ENCODE measurements at regions not wholly inside any gene's neighbourhood (a gene's known extent, or its start where the extent isn't known, plus 50 kb on each side); places are given as distances from the start of the nearest gene placed in this dataset.

DNA sequence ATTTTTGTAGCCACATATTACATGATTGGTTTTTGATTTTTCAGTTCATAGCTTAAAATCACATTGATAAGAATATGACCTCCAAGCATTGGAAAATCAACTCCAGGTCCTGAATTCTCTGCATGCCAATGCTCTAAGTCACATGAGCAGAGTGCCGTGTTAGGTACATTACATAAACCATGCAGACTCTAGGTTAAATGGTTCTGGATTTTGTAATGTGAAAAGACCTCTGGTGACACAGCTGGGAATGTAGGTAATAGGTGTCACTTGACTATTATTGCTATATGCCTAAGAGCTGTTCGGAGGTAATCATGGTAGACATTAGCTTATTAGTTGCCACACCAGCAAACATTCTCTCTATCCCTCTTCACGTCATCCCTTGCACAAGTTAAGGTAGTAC lies 231.1 kb upstream of the SALL1 start:
- Histone ChIP-seq H3K4me1 (ENCODE audit: control insufficient read depth, insufficient read depth, low read length) (peaks cover 29% of the 10 kb centered on the region), H3K9ac (ENCODE audit: low read depth, low read length) (no peak overlapping the region), H3K27me3 (ENCODE audit: control insufficient read depth, insufficient read depth, low read length) (no peaks in the 10 kb centered on the region), H3K27ac (ENCODE audit: low read depth, low read length) (no peak overlapping the region), H3K36me3 (ENCODE audit: control insufficient read depth, insufficient read depth, low read length) (no peaks in the 10 kb centered on the region), H3K4me3 (ENCODE audit: low read depth, low read length) (no peak overlapping the region), H3K9me3 (ENCODE audit: control insufficient read depth, insufficient read depth, low read length) (no peaks in the 10 kb centered on the region)

DNA sequence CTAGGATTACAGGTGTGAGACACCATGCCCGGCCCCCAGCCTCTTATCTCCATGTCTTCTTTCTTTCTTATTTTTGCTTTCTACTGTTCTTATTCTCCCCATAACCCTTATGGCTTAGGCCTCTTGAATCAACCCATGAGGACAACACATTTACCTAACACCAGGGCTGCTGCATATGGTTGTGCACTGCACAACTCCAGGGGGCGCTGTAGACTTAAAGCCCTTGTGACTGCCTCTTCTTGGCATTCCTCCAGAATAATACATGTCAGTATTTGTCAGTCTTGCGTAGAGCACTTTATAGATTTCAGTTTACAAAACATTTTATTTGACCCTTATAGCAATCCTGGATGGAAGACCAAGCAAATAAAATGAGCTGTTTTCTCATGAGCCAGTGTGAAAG lies 225.0 kb upstream of the SALL1 start:
- no peaks in the 10 kb centered on the region for H3K36me3 ChIP-seq (ENCODE audit: control insufficient read depth, insufficient read depth, low read length)
- no peaks in the 10 kb centered on the region for H3K9me3 ChIP-seq (ENCODE audit: control insufficient read depth, insufficient read depth, low read length)
- H3K4me3 ChIP-seq (ENCODE audit: low read depth, low read length) = no peak overlapping the region
- H3K9ac ChIP-seq (ENCODE audit: low read depth, low read length) = no peak overlapping the region
- H3K4me1 ChIP-seq (ENCODE audit: control insufficient read depth, insufficient read depth, low read length) = no peaks in the 10 kb centered on the region
- no peaks in the 10 kb centered on the region for H3K27me3 ChIP-seq (ENCODE audit: control insufficient read depth, insufficient read depth, low read length)
- H3K27ac ChIP-seq (ENCODE audit: low read depth, low read length) = no peak overlapping the region

DNA sequence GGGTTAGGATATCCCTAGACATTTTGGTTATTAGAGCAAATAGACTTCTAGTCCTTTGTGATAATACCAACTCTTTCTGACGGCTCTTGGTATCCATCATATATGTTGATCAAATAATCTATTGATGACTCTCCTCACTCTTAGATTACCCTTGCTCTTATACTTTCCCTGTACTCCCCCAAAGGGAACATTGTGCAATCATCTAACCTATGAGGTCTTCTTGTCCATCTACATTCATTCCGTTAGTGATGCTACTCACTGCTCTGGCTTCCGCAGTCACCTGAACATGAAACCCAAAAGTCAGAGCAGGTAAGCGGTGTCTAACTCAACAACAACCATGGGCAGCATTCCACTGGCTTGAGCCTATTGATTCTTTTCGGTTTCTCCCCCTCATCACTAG lies 223.7 kb upstream of the SALL1 start:
- Histone ChIP-seq H3K4me1 (ENCODE audit: control insufficient read depth, insufficient read depth, low read length) (no peaks in the 10 kb centered on the region), H3K27me3 (ENCODE audit: control insufficient read depth, insufficient read depth, low read length) (no peaks in the 10 kb centered on the region), H3K9ac (ENCODE audit: low read depth, low read length) (no peak overlapping the region), H3K36me3 (ENCODE audit: control insufficient read depth, insufficient read depth, low read length) (no peaks in the 10 kb centered on the region), H3K9me3 (ENCODE audit: control insufficient read depth, insufficient read depth, low read length) (no peaks in the 10 kb centered on the region), H3K27ac (ENCODE audit: low read depth, low read length) (no peak overlapping the region), H3K4me3 (ENCODE audit: low read depth, low read length) (no peak overlapping the region)

DNA sequence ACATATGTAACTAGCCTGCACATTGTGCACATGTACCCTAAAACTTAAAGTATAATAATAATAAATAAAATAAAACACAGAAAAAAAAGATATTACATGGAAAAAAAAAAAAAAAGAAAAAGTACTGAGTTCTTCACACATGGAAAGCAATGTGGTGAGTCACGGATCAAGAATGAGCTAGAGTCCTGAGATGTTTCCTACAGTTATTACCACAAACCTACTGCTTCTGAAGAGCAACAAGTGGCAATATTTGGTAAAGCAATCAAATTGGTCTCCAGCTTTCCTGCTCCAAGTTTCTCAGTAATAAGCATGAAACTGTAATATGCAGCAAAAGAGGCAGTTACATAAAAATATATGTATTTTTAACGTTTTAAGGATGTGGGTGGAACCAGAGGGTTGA lies 223.3 kb upstream of the SALL1 start:
- H3K9me3 ChIP-seq (ENCODE audit: control insufficient read depth, insufficient read depth, low read length) = no peaks in the 10 kb centered on the region
- no peak overlapping the region for H3K27ac ChIP-seq (ENCODE audit: low read depth, low read length)
- H3K36me3 ChIP-seq (ENCODE audit: control insufficient read depth, insufficient read depth, low read length) = no peaks in the 10 kb centered on the region
- no peak overlapping the region for H3K4me3 ChIP-seq (ENCODE audit: low read depth, low read length)
- no peaks in the 10 kb centered on the region for H3K4me1 ChIP-seq (ENCODE audit: control insufficient read depth, insufficient read depth, low read length)
- H3K9ac ChIP-seq (ENCODE audit: low read depth, low read length) = no peak overlapping the region
- H3K27me3 ChIP-seq (ENCODE audit: control insufficient read depth, insufficient read depth, low read length) = no peaks in the 10 kb centered on the region

DNA sequence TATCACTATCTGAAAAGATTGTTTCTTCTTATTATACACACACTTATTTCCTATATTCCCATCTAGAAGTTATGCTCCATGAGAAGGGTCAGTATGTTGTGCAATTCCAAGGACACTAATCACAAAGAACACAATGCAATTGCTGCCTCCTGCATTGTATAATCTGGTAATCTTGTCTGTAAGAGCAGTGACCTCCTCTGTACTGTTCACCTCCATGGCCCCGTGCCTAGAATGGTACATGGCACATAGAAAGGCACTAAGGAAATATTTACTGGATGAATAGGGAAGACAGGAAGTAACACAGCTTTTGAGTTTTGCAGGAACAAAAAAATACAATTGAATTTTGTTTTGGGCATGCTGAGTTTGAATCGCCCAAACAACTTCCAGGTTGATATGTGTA lies 214.6 kb upstream of the SALL1 start:
- Histone ChIP-seq H3K9me3 (ENCODE audit: control insufficient read depth, insufficient read depth, low read length) (no peaks in the 10 kb centered on the region), H3K4me1 (ENCODE audit: control insufficient read depth, insufficient read depth, low read length) (no peaks in the 10 kb centered on the region), H3K9ac (ENCODE audit: low read depth, low read length) (no peak overlapping the region), H3K36me3 (ENCODE audit: control insufficient read depth, insufficient read depth, low read length) (no peaks in the 10 kb centered on the region), H3K4me3 (ENCODE audit: low read depth, low read length) (no peak overlapping the region), H3K27me3 (ENCODE audit: control insufficient read depth, insufficient read depth, low read length) (no peaks in the 10 kb centered on the region), H3K27ac (ENCODE audit: low read depth, low read length) (no peak overlapping the region)

DNA sequence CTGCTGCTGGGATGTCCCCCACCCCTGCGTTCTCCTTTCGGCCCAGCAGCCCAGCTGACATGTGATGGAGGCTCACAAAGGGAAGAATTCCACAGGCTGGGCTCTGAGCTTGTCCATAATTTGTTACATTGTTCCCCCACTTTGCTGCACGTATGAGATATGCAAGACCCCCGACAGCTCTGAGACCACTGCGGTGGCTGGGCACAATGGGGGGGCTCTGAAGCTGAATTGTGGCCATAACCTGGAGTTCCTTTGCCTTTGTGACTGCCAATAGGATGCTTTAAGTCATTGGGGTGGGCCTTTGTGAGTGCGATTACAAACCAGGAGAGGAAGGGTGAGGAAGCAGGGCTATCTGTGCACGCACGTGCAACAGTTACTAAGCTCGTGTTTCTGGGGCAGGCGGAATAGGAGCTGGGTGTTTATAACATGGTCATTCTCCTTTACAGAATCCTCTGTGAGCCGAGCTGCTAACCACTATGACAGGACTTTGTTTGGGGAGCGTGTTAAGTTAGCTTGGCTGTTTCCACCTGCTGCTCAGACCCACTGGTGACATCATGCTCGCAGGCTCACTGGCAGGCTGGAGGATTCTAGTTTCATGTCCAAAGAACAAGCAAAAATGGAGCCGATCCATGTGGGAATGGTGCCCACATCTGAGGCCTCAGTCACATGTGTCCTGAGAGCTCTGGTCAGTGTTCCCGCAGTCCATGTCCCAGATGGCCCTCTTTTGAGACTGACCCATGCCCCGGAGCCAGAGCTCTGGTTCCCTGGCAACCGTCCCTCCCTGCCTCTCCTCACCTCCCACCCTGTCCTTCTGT lies 208.3 kb upstream of the SALL1 start:
- Histone ChIP-seq H3K9me3 (ENCODE audit: control insufficient read depth, insufficient read depth, low read length) (no peaks in the 10 kb centered on the region), H3K27ac (ENCODE audit: low read depth, low read length) (peak overlapping the region; percentile 94), H3K9ac (ENCODE audit: low read depth, low read length) (peak overlapping the region; percentile 45), H3K27me3 (ENCODE audit: control insufficient read depth, insufficient read depth, low read length) (no peaks in the 10 kb centered on the region), H3K4me3 (ENCODE audit: low read depth, low read length) (no peak overlapping the region), H3K36me3 (ENCODE audit: control insufficient read depth, insufficient read depth, low read length) (no peaks in the 10 kb centered on the region), H3K4me1 (ENCODE audit: control insufficient read depth, insufficient read depth, low read length) (peaks cover 38% of the 10 kb centered on the region)

DNA sequence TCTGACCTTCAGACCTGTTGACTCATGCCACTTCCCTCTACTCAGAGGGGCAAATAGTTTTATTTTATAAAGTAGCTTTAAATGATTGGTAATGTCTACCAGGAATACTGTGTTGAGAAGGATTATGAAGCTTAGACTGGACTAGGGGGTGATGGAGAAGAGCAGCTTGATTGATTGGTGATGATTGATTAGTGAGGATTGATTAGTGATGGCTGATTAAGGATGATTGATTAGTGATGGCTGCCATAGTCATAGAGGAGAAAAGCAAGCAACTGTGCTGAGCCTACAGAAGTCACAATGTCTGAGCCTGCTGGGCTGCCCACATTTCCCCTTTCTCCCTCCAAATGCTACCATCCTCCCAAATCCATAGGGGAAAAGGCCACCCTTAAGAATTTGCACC lies 206.8 kb upstream of the SALL1 start:
- Histone ChIP-seq H3K36me3 (ENCODE audit: control insufficient read depth, insufficient read depth, low read length) (no peaks in the 10 kb centered on the region), H3K27me3 (ENCODE audit: control insufficient read depth, insufficient read depth, low read length) (no peaks in the 10 kb centered on the region), H3K4me3 (ENCODE audit: low read depth, low read length) (no peak overlapping the region), H3K27ac (ENCODE audit: low read depth, low read length) (peak overlapping the region; percentile 94), H3K9ac (ENCODE audit: low read depth, low read length) (no peak overlapping the region), H3K4me1 (ENCODE audit: control insufficient read depth, insufficient read depth, low read length) (peaks cover 38% of the 10 kb centered on the region), H3K9me3 (ENCODE audit: control insufficient read depth, insufficient read depth, low read length) (no peaks in the 10 kb centered on the region)

DNA sequence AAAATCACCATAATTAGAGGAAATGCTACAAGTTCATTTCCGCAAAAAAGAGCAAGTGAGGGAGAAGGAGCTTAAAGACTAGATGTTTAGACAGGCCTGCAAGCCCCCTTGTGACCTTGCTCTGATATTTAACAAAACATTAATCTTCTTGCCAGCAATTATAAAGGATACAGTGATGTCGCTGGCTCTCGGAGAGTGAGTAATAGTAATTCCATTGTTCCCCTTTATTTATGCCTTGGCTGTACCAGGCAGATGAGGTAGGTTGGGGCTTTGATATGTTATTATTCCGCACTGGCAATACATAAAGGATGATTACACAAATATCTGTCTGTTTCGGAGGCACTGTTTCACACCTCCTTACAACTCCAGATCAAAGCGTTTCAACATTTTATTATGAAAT lies 204.8 kb upstream of the SALL1 start:
- H3K4me1 ChIP-seq (ENCODE audit: control insufficient read depth, insufficient read depth, low read length) = peaks cover 38% of the 10 kb centered on the region
- H3K36me3 ChIP-seq (ENCODE audit: control insufficient read depth, insufficient read depth, low read length) = no peaks in the 10 kb centered on the region
- no peak overlapping the region for H3K9ac ChIP-seq (ENCODE audit: low read depth, low read length)
- no peak overlapping the region for H3K4me3 ChIP-seq (ENCODE audit: low read depth, low read length)
- H3K27me3 ChIP-seq (ENCODE audit: control insufficient read depth, insufficient read depth, low read length) = no peaks in the 10 kb centered on the region
- no peak overlapping the region for H3K27ac ChIP-seq (ENCODE audit: low read depth, low read length)
- no peaks in the 10 kb centered on the region for H3K9me3 ChIP-seq (ENCODE audit: control insufficient read depth, insufficient read depth, low read length)

DNA sequence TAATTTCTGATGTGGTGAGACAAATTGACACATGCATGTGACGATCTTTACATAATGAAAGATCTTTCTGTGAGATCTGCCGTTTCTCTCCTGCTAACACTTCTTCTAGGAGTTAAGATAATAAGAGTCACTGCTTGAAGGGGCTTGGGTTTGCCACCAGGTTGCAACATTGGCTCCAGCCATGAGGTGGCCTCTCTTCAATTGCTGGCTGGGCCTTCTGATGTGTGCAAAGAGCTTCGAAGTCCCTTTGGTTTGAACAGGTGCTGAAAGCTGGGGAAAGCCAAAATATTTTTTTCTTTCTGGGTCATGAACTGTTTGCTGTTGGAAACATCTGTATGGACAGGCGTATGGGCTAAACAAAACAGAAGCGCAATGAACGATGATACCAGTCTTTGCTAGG lies 204.1 kb upstream of the SALL1 start:
- Histone ChIP-seq H3K27me3 (ENCODE audit: control insufficient read depth, insufficient read depth, low read length) (no peaks in the 10 kb centered on the region), H3K9ac (ENCODE audit: low read depth, low read length) (no peak overlapping the region)

DNA sequence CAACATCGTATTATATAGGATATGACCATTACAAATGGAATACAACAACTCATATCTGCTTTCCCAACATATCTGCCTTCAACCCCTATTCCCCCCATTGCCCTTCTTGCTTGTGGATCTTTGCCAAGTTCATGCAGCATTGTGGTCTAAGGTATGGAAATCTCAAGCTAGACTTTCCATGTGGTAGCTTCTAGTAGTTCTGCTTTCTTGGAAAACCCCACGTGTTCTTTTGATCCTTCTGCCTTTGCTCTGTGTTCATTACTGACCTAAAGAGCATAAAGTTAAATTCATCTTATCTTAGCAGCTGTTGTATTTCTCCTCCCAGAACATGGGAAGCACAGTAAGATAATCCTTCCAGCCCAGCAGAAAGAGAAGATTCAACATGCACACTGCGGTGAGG lies 202.0 kb upstream of the SALL1 start:
- H3K9ac ChIP-seq (ENCODE audit: low read depth, low read length) = no peak overlapping the region
- H3K4me1 ChIP-seq (ENCODE audit: control insufficient read depth, insufficient read depth, low read length) = peaks cover 19% of the 10 kb centered on the region
- H3K9me3 ChIP-seq (ENCODE audit: control insufficient read depth, insufficient read depth, low read length) = no peaks in the 10 kb centered on the region
- H3K27ac ChIP-seq (ENCODE audit: low read depth, low read length) = no peak overlapping the region
- H3K27me3 ChIP-seq (ENCODE audit: control insufficient read depth, insufficient read depth, low read length) = no peaks in the 10 kb centered on the region
- no peak overlapping the region for H3K4me3 ChIP-seq (ENCODE audit: low read depth, low read length)
- H3K36me3 ChIP-seq (ENCODE audit: control insufficient read depth, insufficient read depth, low read length) = no peaks in the 10 kb centered on the region

More for the DNA sequence above, 204.1 kb upstream of the SALL1 start:
- Histone ChIP-seq H3K4me1 (ENCODE audit: control insufficient read depth, insufficient read depth, low read length) (peaks cover 38% of the 10 kb centered on the region), H3K9me3 (ENCODE audit: control insufficient read depth, insufficient read depth, low read length) (no peaks in the 10 kb centered on the region), H3K36me3 (ENCODE audit: control insufficient read depth, insufficient read depth, low read length) (no peaks in the 10 kb centered on the region), H3K27ac (ENCODE audit: low read depth, low read length) (no peak overlapping the region), H3K4me3 (ENCODE audit: low read depth, low read length) (no peak overlapping the region)

DNA sequence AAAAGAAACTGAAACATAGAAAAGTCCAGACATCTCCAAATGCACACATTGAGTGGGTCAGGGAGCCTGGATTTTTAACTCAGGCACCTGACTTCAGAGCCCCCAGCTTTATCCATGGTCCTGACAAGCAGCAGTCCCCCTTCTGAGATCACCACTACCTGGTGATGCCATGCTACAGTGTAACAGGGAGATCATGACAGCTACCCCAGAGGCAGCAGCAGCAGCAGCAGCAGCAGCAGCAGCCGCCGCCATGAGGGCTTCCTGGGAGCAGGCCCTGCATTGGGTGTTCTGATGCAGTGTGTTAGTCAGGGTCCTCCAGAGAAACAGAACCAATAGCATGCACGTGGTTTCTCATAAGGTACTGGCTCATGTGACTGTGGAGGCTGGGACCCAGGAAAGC lies 198.6 kb upstream of the SALL1 start:
- no peak overlapping the region for H3K4me3 ChIP-seq (ENCODE audit: low read depth, low read length)
- no peaks in the 10 kb centered on the region for H3K36me3 ChIP-seq (ENCODE audit: control insufficient read depth, insufficient read depth, low read length)
- H3K27me3 ChIP-seq (ENCODE audit: control insufficient read depth, insufficient read depth, low read length) = no peaks in the 10 kb centered on the region
- no peaks in the 10 kb centered on the region for H3K9me3 ChIP-seq (ENCODE audit: control insufficient read depth, insufficient read depth, low read length)
- H3K4me1 ChIP-seq (ENCODE audit: control insufficient read depth, insufficient read depth, low read length) = no peaks in the 10 kb centered on the region
- H3K9ac ChIP-seq (ENCODE audit: low read depth, low read length) = no peak overlapping the region
- no peak overlapping the region for H3K27ac ChIP-seq (ENCODE audit: low read depth, low read length)

All from HUES48 (cell line).